Left forelimb (tissue), 1 donor: ENCODE measurements at regions not wholly inside any gene's neighbourhood (a gene's known extent, or its start where the extent isn't known, plus 50 kb on each side); places are given as distances from the start of the nearest gene placed in this dataset.
"Not testable (repeated sequence)": the region's sequence is repeated elsewhere in the genome, so short reads cannot be mapped to it uniquely, and the experiment has no call there.

ENCODE experiments used
- DNase-seq: peaks from one replicate; pipeline ENCODE4 v3.0.0-alpha.2; 2018; ENCODE audit warnings: low spot score

DNA sequence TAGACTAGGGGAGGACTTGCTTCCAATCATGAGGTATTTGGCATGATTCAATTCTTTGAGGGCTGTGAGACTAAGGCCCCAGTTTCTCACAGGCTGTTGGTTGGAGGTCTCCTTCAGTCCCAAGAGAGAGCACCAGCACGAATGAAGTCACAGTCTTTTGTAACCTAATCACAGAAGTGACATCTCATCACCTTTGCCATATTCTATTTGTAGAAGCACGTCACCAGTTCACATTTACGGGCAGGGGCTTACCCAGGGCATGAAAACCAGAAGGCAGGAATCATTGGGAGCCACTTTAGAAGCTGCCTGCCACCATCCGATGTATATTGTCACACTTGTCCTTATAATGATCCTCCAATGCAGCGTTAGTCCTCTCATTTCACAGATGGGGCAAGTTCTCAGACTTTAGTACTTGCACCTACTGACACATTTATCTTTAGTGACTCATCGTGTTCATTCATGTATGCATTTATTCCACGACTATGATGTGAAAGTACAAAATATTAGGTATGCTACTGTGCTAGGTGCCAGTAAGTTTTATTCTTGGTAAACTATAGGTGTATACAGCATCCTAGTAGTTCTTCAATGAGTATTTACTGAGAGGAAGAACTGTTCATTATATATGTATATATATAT is 163.8 kb upstream of the PGRMC2 start:
- DNase-seq, result no peak

GRCh38 chr4:128450326-128451120 is 162.9 kb upstream of the PGRMC2 start:
- DNase-seq, result no peak

DNA sequence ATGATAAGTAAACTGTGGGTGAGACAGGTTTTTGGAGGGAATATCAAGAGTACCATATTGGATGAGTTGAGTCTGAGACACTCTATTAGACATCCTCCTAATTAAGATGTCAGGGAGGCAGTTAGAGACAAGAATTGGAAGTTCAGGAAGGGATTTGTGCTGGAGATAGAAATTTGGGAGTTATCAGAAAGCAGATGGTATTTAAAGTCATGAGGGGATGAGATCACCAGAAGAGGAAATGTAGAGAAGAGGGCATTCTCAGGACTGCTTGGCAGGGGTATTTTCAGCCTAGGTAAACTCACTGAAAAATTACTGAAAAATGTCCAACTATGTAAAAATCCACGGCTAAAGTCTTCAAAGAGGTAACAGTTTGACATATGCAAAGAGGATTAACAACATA is 161.6 kb upstream of the PGRMC2 start:
- no peak for DNase-seq

GRCh38 chr4:128444544-128445302 is 157.1 kb upstream of the PGRMC2 start:
- DNase-seq, result no peak

GRCh38 chr4:128440923-128441322 is 153.3 kb upstream of the PGRMC2 start:
- no peak for DNase-seq

DNA sequence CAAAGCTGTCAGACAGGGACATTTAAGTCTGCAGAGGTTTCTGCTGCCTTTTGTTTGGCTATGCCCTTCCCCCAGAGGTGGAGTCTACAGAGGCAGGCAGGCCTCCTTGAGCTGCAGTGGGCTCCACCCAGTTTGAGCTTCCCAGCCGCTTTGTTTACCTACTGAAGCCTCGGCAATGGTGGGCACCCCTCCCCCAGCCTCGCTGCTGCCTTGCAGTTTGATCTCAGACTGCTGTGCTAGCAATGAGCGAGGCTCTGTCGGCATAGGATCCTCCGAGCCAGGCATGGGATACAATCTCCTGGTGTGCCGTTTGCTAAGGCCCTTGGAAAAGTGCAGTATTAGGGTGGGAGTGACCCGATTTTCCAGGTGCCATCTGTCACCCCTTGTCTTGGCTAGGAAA is 149.4 kb upstream of the PGRMC2 start:
- not testable (repeated sequence) for DNase-seq

GRCh38 chr4:128429023-128429613 is 141.5 kb upstream of the PGRMC2 start:
- not testable (repeated sequence) for DNase-seq

DNA sequence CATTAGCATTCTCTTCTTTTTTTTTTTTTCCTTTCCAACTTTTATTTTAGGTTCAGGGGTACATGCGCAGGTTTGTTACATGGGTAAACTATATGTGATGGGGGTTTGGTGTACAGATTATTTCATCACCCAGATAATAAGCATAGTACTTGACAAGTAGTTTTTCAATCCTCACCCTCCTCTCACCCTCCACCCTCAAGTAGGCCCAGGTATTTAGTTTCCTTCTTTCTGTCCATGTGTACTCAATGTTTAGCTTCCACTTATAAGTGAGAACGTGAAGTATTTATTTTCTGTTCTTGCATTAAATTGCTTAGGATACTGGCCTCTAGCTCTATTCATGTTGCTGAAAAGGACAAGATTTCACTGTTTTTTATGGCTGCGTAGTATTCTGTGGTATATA is 140.8 kb upstream of the PGRMC2 start:
- no peak for DNase-seq

DNA sequence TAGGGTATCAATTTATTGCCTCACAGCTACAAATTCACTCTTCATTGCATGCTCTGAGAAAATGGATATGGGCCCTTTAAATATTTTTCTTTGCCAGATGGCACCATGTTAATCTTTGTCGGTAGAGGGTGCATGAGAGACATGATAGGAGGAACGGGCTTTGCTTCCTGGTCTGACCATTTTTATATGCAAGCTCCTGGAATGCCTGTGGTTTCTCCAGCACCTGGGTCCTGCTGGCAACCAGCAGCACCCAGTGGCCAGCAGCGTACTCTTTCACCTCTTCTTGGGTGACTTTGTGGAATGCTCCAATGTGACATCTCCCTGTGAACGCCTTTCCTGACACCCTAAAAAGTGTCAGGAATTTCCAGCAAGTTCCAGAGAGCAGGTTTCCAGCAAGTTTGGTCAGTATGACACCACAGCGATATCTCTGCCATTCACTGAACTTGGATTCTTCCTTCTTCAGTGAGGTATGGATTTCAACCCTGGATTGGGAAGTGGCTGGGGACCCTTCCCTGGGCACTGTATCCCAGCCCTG is 140.3 kb upstream of the PGRMC2 start:
- DNase-seq, result no peak

- no peak for DNase-seq
Observed at GRCh38 chr4:128424527-128425497, 137.2 kb upstream of the PGRMC2 start.

DNA sequence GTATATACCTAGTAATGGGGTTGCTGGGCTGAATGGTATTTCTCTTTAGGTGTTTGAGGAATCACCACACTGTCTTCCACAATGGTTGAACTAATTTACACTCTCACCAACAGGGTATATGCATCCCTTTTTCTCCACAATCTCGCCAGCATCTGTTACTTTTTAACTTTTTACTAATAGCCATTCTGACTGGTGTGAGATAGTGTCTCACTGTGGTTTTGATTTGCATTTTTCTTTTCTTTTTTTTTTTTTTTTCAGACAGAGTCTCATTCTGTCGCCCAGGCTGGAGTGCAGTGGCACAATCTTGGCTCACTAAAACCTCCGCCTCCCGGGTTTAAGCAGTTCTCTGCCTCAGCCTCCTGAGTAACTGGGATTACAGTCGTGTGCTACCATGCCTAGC is 134.7 kb upstream of the PGRMC2 start:
- not testable (repeated sequence) for DNase-seq

GRCh38 chr4:128416921-128417320 is 129.3 kb upstream of the PGRMC2 start:
- no peak for DNase-seq

GRCh38 chr4:128410037-128410436 is 122.4 kb upstream of the PGRMC2 start:
- DNase-seq, result no peak

DNA sequence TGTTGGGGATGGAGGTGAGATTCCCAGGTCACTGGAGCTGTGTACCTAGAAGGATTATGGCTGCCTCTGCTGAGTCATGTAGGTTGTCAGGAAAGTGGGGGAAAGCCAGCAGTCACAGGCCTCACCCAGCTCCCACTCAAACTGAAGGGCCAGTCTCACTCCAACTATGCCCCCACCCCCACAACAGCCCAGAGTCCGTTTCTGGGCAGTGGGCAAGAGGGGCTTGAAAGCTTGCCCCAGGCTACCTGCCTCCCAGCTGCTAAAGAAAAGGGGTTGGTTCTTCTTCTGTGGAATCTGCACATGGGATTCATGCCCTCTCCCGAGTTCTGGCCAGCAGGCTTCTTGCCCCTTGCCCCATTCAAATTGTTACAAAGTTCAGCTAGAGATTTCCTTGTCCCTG is 116.0 kb upstream of the PGRMC2 start:
- DNase-seq, result no peak

DNA sequence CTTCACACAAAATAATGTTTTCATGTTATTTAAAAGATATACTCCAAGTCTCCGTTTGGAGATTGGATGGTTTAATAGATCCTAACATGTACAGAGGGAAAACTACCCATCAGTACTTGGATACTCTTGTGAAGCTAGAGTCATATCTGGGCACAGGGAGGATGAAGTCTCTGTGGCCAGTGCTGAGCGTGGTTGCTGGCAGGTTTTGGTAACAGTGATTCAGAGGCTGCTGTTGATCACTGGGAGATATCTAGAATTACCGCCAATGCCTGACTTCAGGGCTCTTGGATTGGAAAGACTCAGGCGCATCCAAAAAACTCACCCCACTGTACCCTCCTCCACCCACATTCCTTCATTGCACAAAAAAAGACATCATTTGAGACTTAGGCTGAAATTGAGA is 107.2 kb upstream of the PGRMC2 start:
- DNase-seq, result no peak

DNA sequence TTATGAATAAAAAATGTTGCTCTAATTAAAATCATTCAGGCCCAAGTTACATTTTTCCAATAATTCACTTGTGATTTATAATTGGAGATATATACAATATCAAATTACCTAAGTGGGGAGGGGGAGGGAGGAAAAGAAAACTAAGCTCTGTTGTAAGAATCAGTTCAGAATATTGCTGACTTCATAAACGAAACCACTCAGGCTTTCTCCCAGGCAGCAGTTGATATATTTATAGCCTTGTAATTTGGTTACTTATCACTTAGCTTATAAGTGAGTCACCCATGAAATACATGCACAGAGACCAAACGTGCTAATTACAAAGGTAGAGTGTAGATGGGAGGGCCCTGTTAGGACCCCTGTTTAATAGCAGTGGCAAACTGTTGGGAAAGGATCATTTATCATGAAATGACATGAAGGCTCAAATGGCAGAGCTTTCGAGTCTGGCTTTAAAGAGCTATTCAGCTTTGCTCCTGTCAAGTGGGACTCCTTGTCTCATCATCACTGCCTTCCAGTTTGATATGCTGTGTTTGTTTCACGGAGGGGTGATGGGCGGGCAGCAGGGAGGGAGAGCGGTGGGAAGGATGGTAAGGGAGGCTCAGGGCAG is 105.6 kb upstream of the PGRMC2 start:
- no peak for DNase-seq

DNA sequence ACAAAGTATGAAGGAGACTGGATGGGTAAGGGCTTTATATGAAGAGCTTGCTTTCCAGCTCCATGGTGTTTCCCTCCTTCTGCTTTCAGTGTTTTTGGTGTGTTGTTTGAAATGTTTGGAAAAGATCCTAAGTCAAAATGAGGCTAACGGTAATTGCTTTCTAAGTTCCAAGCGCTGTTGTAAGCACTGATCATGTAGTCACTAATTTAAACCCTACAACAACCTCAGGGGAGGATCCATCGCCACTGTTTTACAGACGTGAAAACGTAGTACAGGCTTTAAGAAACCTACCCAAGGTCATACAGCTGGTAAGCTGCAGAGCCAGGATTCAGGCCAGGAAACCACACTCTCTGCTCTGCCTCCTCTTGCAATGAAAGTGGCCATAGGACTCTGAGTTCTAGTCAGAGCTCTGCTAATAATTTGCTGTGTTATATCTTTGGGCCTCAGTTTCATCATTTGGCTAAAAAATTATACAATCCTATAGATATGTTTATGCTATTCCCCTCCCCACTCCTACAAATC is 102.9 kb upstream of the PGRMC2 start:
- no peak for DNase-seq

- no peak for DNase-seq
Observed at GRCh38 chr4:128388796-128389195, 101.2 kb upstream of the PGRMC2 start.

DNA sequence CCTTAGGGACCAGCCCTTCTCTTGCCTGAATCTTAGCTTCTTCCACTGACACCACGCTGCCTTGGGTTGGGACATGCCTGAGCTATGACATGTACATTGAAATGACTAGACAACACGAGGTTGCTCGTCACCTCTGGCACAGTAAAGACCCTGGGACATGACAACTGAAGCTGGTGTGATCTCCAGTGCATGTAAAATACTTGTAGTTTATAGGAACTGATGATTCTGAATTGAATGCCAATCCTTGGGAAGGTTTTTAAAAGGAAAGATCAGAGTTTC is 100.7 kb upstream of the PGRMC2 start:
- DNase-seq, result no peak

DNA sequence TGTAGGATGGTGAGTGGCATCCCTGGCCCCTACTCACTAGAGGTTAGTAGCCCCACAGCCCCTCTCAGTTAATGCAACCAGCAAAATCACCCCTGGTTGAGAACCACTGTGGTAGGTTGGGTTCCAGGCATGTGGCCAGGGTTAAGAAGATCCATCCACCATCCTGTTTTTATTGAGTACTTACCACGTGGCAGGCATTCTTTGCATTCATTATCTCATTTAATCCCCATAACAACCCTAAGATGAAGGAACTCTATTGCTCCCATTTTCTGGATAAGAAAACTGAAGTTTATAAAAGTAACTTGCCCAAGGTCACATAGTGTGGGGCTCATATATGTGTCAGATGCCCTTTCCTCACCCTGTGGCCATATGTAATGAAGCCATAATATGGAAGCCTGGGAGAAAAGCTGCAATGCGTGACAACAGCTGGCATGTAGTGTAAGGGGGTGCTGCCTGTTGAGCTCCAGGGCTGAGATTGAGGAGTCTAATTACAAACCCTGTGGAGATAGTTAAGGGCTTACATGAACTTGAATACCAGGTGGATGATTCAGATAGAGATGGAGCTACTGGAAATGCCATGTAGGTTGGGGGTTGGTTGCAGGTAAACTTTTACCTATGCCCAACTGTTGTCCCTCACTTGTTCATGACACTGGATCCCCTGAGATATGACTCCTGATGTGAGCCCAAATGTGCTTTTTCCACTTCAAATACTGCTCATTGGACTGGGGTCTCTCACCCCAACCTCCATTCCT is 100.2 kb upstream of the PGRMC2 start:
- no peak for DNase-seq
